Peyer's patch (tissue), 4 donors: ENCODE measurements at regions not wholly inside any gene's neighbourhood (a gene's known extent, or its start where the extent isn't known, plus 50 kb on each side); places are given as distances from the start of the nearest gene placed in this dataset.

Experiments
- CTCF ChIP-seq, 6 experiments: fragments of 450-650 bp in 4 of 6; fragments of 200-600 bp in 2 of 6; sonication (generic) in 1 of 6; IDR thresholded peaks; one replicate each; pipeline ENCODE4 v1.5.1; 2017 to 2019; ENCODE audit warnings: antibody characterized with exemption in 6 of 6, mild to moderate bottlenecking in 3 of 6, moderate library complexity in 1 of 6
- POLR2A ChIP-seq, 2 donors: fragments of 450-650 bp; IDR thresholded peaks; one replicate each; pipeline ENCODE4 v1.5.1; 2017; ENCODE audit warnings: antibody characterized with exemption in 2 of 2, mild to moderate bottlenecking in 2 of 2, moderate library complexity in 2 of 2

DNA sequence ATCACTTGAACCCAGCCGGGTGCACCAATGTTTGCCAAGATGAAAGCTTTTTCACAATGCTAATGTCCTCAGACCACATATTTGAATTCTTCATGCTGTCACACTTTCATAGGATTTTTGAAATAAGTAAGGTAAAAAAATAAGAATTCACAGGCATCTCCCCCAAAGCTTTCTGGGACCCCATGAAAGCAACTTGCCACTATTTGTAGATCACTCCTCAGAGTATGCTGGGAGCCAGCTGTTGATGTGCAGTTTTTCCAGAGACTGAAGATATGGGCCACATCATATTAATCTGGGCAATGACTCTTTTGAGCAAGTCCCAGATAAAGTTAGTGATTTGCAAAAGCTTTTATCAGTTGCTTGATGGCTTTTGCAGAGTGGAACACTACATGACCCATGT, 507.9 kb downstream of the RASEF start:
- TF ChIP-seq CTCF (IDR thresholded peaks at IDR 0.05) (no peak), POLR2A (IDR thresholded peaks at IDR 0.05) (no peak)
